GM19463 (cell line): ENCODE measurements at regions not wholly inside any gene's neighbourhood (a gene's known extent, or its start where the extent isn't known, plus 50 kb on each side); places are given as distances from the start of the nearest gene placed in this dataset.
"Not testable (repeated sequence)": the region's sequence is repeated elsewhere in the genome, so short reads cannot be mapped to it uniquely, and the experiment has no call there.

Source experiments
- ATAC-seq: cut with Tn5 transposase; IDR thresholded peaks from one replicate; pipeline ENCODE4 v1.9.1; 2021; ENCODE audit warnings: mild to moderate bottlenecking, moderate library complexity; ENCODE audit not compliant: unreplicated experiment

GRCh38 chr12:47610686-47611252 is 95.1 kb downstream of the RPAP3 start:
- ATAC-seq: no peak

GRCh38 chr12:47609806-47610205 is 96.0 kb downstream of the RPAP3 start:
- ATAC-seq: no peak

- ATAC-seq: not testable (repeated sequence)
These were observed 97.2 kb downstream of the RPAP3 start for GRCh38 chr12:47608671-47609070.

GRCh38 chr12:47604221-47604873 is 101.5 kb downstream of the RPAP3 start:
- no peak for ATAC-seq

GRCh38 chr12:47602949-47603558 is 102.8 kb downstream of the RPAP3 start:
- ATAC-seq: no peak

- ATAC-seq: no peak
These were observed 103.5 kb downstream of the RPAP3 start for GRCh38 chr12:47602325-47602724.

- ATAC-seq: no peak
These were observed 104.8 kb downstream of the RPAP3 start for GRCh38 chr12:47601071-47601470.

GRCh38 chr12:47591795-47592194 is 114.0 kb downstream of the RPAP3 start:
- ATAC-seq: no peak

- no peak for ATAC-seq
These were observed 114.5 kb downstream of the RPAP3 start for GRCh38 chr12:47591361-47591791.

GRCh38 chr12:47590771-47591360 is 115.0 kb downstream of the RPAP3 start:
- ATAC-seq: no peak

- ATAC-seq: no peak
These were observed 118.7 kb downstream of the RPAP3 start for GRCh38 chr12:47586952-47587669.

GRCh38 chr12:47585507-47585906 is 120.3 kb downstream of the RPAP3 start:
- ATAC-seq: no peak

- no peak for ATAC-seq
These were observed 127.0 kb downstream of the RPAP3 start for GRCh38 chr12:47578836-47579235.

GRCh38 chr12:47577206-47577989 is 128.4 kb downstream of the RPAP3 start:
- no peak for ATAC-seq

- ATAC-seq: no peak
These were observed 129.4 kb downstream of the RPAP3 start for GRCh38 chr12:47576289-47576945.

- ATAC-seq: no peak
These were observed 131.4 kb downstream of the RPAP3 start for GRCh38 chr12:47574252-47575021.

- no peak for ATAC-seq
These were observed 132.6 kb downstream of the RPAP3 start for GRCh38 chr12:47573146-47573659.

GRCh38 chr12:47570151-47570550 is 135.7 kb downstream of the RPAP3 start:
- no peak for ATAC-seq

- no peak for ATAC-seq
These were observed 143.6 kb downstream of the RPAP3 start for GRCh38 chr12:47562201-47562600.
